IgD-negative memory B cell (primary cell): ENCODE measurements at regions not wholly inside any gene's neighbourhood (a gene's known extent, or its start where the extent isn't known, plus 50 kb on each side); places are given as distances from the start of the nearest gene placed in this dataset.

Experiments used
- H3K27ac Mint-ChIP-seq, 3 donors: one replicate each; pipeline ENCODE4 v1.8.0; 2020 to 2022; ENCODE audit warnings: mild to moderate bottlenecking in 3 of 3, mixed read lengths in 3 of 3, moderate library complexity in 1 of 3
- H3K27me3 Mint-ChIP-seq: one replicate; pipeline ENCODE4 v1.8.0; 2021; ENCODE audit warnings: mixed read lengths
- H3K36me3 Mint-ChIP-seq: one replicate; pipeline ENCODE4 v1.8.0; 2020; ENCODE audit warnings: mild to moderate bottlenecking, mixed read lengths
- H3K4me1 Mint-ChIP-seq, 3 donors: one replicate each; pipeline ENCODE4 v1.8.0; 2020 to 2022; ENCODE audit warnings: mixed read lengths in 3 of 3, mild to moderate bottlenecking in 1 of 3
- H3K4me3 Mint-ChIP-seq, 4 donors: one replicate each; pipeline ENCODE4 v1.8.0; 2020 to 2022; ENCODE audit warnings: mild to moderate bottlenecking in 4 of 4, mixed read lengths in 4 of 4, moderate library complexity in 3 of 4
- H3K9me3 Mint-ChIP-seq, 3 donors: one replicate each; pipeline ENCODE4 v1.8.0; 2020 to 2021; ENCODE audit warnings: mixed read lengths in 3 of 3, mild to moderate bottlenecking in 1 of 3

DNA sequence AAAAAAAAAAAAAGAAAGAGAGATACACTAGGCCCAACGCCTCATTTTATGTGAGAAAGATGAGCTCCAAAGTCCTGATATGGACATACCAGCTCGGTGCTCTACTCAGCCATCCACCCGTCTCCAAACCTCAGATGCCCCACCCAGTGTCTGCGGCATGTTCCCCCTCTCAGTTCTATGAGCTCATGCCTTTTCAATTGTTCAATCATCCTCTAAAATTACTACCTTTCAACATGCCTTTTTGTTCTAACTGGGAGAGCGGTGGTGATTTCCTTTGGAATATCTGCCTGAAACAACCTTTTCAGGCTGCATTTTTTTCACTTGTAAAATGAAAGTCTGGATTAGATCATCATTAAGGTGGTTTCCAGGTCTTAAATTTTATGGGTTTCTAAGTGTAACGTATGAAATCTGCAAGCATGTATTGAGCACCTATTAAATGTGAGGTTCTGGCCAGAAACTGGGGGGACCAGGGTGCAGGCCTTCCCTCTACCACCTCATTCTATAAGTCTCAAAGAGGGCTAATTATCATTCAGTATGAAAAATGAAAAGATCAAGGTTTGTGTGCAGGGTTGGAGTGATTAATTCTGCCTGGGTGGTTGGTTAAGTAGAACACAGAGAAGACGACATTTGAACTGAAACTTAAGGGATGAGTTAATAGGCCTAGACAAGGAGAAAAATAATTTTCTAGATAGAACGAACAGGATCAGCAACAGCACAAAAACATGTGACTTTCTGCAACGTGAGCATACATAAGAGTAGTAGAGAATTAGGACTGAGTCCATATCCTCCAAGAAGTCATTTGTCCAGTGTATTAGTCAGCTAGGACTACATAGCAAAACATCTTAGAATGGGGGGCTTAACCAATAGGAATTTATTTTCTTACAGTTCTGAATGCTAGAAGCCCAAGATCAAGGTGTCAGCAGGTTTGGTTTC, 87.4 kb upstream of the GLS start:
- H3K4me1 Mint-ChIP-seq = no peaks in the 10 kb centered on the region
- H3K27me3 Mint-ChIP-seq = no peaks in the 10 kb centered on the region
- H3K4me3 Mint-ChIP-seq = no peak overlapping the region
- H3K27ac Mint-ChIP-seq = no peak overlapping the region
- no peaks in the 10 kb centered on the region for H3K9me3 Mint-ChIP-seq
- no peaks in the 10 kb centered on the region for H3K36me3 Mint-ChIP-seq

DNA sequence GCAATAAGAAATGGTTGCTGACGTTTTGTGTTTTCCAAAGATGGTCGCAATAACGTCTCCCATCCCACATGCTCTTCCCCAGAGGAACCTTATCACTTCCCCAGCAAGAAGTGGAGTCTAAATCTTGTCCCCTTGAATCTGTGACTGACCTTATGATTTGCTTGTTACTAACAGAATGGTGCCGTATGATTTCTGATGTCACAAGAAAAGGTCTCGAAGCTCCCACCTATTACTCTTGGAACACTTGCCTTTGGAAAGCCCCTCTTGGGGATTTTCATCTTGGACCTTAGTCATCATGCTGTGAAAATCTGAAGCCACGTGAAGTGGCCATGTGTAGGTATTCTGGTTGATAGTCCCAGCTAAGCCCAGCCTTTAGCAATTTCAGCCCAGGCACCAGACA, 86.2 kb upstream of the GLS start:
- no peaks in the 10 kb centered on the region for H3K36me3 Mint-ChIP-seq
- H3K4me3 Mint-ChIP-seq = no peak overlapping the region
- H3K27me3 Mint-ChIP-seq = no peaks in the 10 kb centered on the region
- H3K27ac Mint-ChIP-seq = no peak overlapping the region
- H3K4me1 Mint-ChIP-seq = no peaks in the 10 kb centered on the region
- no peaks in the 10 kb centered on the region for H3K9me3 Mint-ChIP-seq

DNA sequence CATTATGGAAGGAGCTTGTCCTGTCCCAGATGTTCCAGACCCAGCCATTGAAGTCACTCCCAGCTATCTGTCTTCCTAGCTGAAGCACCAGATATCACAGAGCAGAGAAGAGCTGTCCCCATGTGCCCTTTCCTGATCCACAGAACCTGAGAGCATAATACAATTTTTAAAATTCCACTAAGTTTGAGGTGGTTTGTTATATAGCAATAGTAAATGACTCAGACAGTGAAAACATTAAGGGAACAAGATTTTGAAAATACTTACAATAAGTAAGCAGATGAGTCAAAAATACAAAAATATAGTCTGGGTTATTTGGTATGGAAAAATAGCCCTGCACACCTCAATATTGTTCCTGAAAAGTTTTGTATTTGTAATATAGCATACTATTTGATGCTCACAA, 85.8 kb upstream of the GLS start:
- H3K9me3 Mint-ChIP-seq = no peaks in the 10 kb centered on the region
- H3K27me3 Mint-ChIP-seq = no peaks in the 10 kb centered on the region
- no peaks in the 10 kb centered on the region for H3K36me3 Mint-ChIP-seq
- H3K27ac Mint-ChIP-seq = no peak overlapping the region
- no peak overlapping the region for H3K4me3 Mint-ChIP-seq
- H3K4me1 Mint-ChIP-seq = no peaks in the 10 kb centered on the region

- no peak overlapping the region for H3K27ac Mint-ChIP-seq
- no peak overlapping the region for H3K4me3 Mint-ChIP-seq
- H3K9me3 Mint-ChIP-seq = no peaks in the 10 kb centered on the region
- no peaks in the 10 kb centered on the region for H3K36me3 Mint-ChIP-seq
- no peaks in the 10 kb centered on the region for H3K4me1 Mint-ChIP-seq
- H3K27me3 Mint-ChIP-seq = no peaks in the 10 kb centered on the region
These were observed 84.9 kb upstream of the GLS start for GRCh38 chr2:190795686-190796085.

DNA sequence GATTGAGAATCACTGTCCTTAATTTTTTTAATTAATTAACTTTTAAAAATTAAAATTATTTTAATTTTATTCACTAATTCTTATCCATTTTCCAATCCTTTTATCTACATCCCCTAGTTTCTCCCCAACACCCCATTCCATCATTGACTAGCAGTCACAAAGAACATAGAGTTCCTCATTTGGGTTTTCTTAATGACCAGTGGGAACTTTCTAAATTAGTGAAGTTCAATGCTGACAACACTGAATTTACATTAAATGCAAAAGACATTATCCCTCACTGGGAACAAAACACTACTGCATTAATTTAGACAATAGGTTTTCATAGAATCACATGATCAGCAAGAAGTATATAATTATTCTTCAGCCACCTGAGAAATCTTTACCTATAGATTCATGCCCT, 80.6 kb upstream of the GLS start:
- Mint-ChIP-seq H3K36me3 (no peaks in the 10 kb centered on the region), H3K27me3 (no peaks in the 10 kb centered on the region), H3K9me3 (no peaks in the 10 kb centered on the region), H3K4me3 (no peak overlapping the region), H3K27ac (no peak overlapping the region), H3K4me1 (no peaks in the 10 kb centered on the region)

DNA sequence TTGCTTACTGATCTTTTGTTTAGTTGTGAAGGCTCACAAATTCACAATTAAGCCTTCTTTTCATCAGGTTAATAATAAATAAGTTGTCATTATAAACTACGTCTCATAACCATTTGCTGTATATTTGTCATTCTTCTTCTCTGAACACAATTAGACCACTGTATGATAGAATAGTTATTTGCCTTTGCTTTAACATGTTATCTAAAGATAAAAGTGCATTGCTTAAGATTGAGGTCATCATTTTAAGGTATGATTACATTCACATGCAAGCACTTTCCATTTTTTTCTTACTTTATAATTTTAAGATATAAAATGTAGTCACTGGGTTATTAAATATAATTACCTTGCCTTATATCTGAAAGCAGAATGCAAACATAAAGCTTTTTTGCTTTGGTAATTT, 80.1 kb upstream of the GLS start:
- H3K27me3 Mint-ChIP-seq = no peaks in the 10 kb centered on the region
- no peaks in the 10 kb centered on the region for H3K9me3 Mint-ChIP-seq
- H3K36me3 Mint-ChIP-seq = no peaks in the 10 kb centered on the region
- H3K27ac Mint-ChIP-seq = no peak overlapping the region
- no peak overlapping the region for H3K4me3 Mint-ChIP-seq
- H3K4me1 Mint-ChIP-seq = no peaks in the 10 kb centered on the region

DNA sequence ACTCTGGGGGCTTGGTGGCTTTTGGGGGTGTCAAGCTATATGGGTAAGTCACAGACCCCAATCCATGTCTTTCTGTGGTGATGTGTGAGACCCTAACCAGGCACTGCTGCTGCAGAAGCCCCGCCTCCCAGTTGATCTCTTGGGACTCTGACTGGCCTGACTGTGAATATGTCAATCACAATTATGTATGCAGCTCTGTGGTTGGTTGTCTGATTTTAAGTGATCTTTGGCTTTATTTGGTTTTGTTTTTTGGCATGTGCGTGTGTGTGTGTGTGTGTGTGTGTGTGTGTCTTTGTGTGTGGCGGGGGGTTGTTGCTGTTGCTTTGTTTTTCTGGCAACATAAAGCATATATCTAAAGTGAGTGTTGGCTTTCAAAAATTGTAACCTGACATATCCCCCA, 78.5 kb upstream of the GLS start:
- H3K36me3 Mint-ChIP-seq = no peaks in the 10 kb centered on the region
- H3K4me3 Mint-ChIP-seq = no peak overlapping the region
- H3K27ac Mint-ChIP-seq = no peak overlapping the region
- no peaks in the 10 kb centered on the region for H3K27me3 Mint-ChIP-seq
- no peaks in the 10 kb centered on the region for H3K9me3 Mint-ChIP-seq
- no peaks in the 10 kb centered on the region for H3K4me1 Mint-ChIP-seq

GRCh38 chr2:190802626-190803209, 77.9 kb upstream of the GLS start:
- H3K4me3 Mint-ChIP-seq = no peak overlapping the region
- H3K4me1 Mint-ChIP-seq = peaks cover 1 to 5% (median 2%) of the 10 kb centered on the region in 3 donors
- no peak overlapping the region for H3K27ac Mint-ChIP-seq
- H3K9me3 Mint-ChIP-seq = no peaks in the 10 kb centered on the region
- H3K27me3 Mint-ChIP-seq = no peaks in the 10 kb centered on the region
- no peaks in the 10 kb centered on the region for H3K36me3 Mint-ChIP-seq

DNA sequence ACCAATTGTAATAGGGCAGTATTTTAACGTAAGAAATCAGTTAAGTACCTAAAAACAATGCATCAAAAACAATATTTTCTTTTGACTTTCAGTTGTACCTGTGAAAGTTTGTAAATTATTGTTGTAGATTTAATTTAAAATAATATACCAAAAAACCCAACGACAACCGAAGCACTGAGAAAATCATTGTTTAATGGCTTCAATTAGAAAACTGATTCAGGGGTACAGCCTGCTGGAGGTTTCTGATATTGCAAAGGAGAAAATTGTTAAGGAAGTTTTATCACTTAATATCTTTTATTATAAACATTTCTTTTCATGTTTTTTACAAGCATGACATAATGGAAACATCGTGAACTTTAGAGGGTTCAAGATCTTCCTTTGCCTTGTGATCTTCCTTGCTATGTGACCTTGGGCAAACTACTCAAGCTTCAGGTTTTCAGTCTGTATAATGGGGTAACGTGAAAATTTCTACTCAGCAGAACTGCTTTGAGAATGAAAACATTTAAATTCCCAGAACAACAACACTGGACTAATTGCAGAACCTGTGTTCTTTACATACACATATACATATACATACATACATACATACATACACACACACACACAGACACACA, 76.3 kb upstream of the GLS start:
- H3K4me1 Mint-ChIP-seq = peaks cover 3 to 9% (median 4%) of the 10 kb centered on the region in 3 donors
- no peaks in the 10 kb centered on the region for H3K9me3 Mint-ChIP-seq
- no peaks in the 10 kb centered on the region for H3K36me3 Mint-ChIP-seq
- no peak overlapping the region for H3K27ac Mint-ChIP-seq
- H3K4me3 Mint-ChIP-seq = no peak overlapping the region
- no peaks in the 10 kb centered on the region for H3K27me3 Mint-ChIP-seq

GRCh38 chr2:190805126-190805525, 75.5 kb upstream of the GLS start:
- peaks cover 3 to 9% (median 4%) of the 10 kb centered on the region in 3 donors for H3K4me1 Mint-ChIP-seq
- H3K4me3 Mint-ChIP-seq = no peak overlapping the region
- H3K9me3 Mint-ChIP-seq = no peaks in the 10 kb centered on the region
- no peaks in the 10 kb centered on the region for H3K27me3 Mint-ChIP-seq
- H3K27ac Mint-ChIP-seq = no peak overlapping the region
- H3K36me3 Mint-ChIP-seq = no peaks in the 10 kb centered on the region

- Mint-ChIP-seq H3K27me3 (no peaks in the 10 kb centered on the region), H3K36me3 (no peaks in the 10 kb centered on the region), H3K4me3 (no peak overlapping the region), H3K9me3 (no peaks in the 10 kb centered on the region), H3K4me1 (peaks cover 3 to 9% (median 4%) of the 10 kb centered on the region in 3 donors), H3K27ac (no peak overlapping the region)
These were observed 74.8 kb upstream of the GLS start for GRCh38 chr2:190805843-190806242.

- Mint-ChIP-seq H3K9me3 (no peaks in the 10 kb centered on the region), H3K4me1 (peaks cover 3 to 9% (median 4%) of the 10 kb centered on the region in 3 donors), H3K27me3 (no peaks in the 10 kb centered on the region), H3K4me3 (no peak overlapping the region), H3K27ac (peak overlapping the region in 1 of 3 donors; percentile 5), H3K36me3 (no peaks in the 10 kb centered on the region)
These were observed 72.7 kb upstream of the GLS start for GRCh38 chr2:190807886-190808285.

GRCh38 chr2:190809139-190809764, 71.4 kb upstream of the GLS start:
- Mint-ChIP-seq H3K4me1 (peaks cover 3 to 9% (median 4%) of the 10 kb centered on the region in 3 donors), H3K36me3 (peaks cover 3% of the 10 kb centered on the region), H3K9me3 (no peaks in the 10 kb centered on the region), H3K27me3 (no peaks in the 10 kb centered on the region), H3K27ac (peak overlapping the region in 1 of 3 donors; percentile 13), H3K4me3 (no peak overlapping the region)

DNA sequence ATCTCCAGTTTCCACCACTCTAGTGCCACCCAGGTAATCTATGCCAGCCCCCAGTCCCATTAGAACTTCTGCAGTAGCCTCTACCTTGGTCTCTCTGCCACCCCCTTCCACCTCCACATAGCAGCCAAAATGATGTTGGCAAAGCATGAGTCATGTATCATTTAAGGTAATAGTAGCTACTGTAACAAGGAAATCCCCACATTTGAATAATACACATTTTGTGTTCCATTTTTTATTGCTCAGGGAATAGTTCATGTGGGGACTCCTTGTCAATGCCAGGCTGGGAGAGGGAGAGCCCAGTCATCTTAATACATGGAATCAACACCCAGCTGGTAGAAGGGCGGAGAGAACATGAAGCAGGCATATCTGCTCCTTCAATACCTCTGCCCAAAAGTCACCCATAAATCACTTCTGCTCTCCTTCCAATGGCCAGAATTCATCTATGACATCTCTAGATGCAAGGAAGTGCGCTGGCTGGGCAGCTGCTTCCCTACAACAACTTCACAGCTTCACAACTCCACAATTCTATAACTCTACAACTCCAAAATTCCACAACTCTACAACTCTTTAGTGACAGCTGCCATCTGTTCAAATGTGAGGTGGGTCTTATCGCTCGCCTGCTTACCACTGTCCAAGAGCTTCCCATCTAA, 70.6 kb upstream of the GLS start:
- peak overlapping the region in 2 of 3 donors; percentile 13 to 18 for H3K27ac Mint-ChIP-seq
- H3K9me3 Mint-ChIP-seq = no peaks in the 10 kb centered on the region
- peaks cover 3 to 9% (median 4%) of the 10 kb centered on the region in 3 donors for H3K4me1 Mint-ChIP-seq
- H3K4me3 Mint-ChIP-seq = no peak overlapping the region
- H3K36me3 Mint-ChIP-seq = peaks cover 3% of the 10 kb centered on the region
- H3K27me3 Mint-ChIP-seq = peaks cover 3% of the 10 kb centered on the region
